GM13977 (cell line): ENCODE measurements at regions not wholly inside any gene's neighbourhood (a gene's known extent, or its start where the extent isn't known, plus 50 kb on each side); places are given as distances from the start of the nearest gene placed in this dataset.

Experiments used
- DNase-seq: peaks from one replicate; pipeline ENCODE4 v3.0.0; 2012; ENCODE audit warnings: low spot score
- in situ Hi-C: fragments of 300-500 bp; cut with MboI; formaldehyde crosslinking; loops from one replicate; pipeline ENCODE4 v1.12.0; 2022; ENCODE audit warnings: low sequenced_read_pairs, low pct_unique_long_range_greater_than_20kb, mixed read lengths, inconsistent platforms; ENCODE audit not compliant: unreplicated experiment
- TF ChIP-seq, protein P1 (sequence below): IDR thresholded peaks from 2 replicates; pipeline ENCODE4 v1.5.1; 2012; ENCODE audit warnings: mild to moderate bottlenecking, control low read depth; ENCODE audit not compliant: insufficient read depth; ENCODE audit errors: extremely low read depth, missing control alignments

DNA sequence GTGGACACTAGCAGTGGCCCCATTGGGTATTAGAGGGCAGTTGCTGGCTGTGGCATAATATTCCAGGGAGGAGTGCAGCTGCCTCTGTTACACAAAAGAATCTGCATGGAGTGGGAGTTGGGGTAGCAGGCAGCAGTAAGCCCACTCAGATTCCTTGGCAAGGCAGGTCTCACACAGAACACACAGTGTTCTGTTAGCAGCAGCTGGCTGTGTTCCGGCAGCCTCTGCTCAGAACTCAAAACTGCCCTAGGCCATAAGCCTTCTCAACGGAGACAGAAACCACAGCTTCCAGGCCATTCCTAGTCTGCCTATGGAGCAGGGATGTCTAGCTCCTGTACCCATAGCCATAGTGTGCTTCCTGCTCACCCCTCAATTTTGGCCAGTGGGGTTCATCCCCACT is 1085.4 kb downstream of the SLC6A15 start:
- TF ChIP-seq, protein P1, sequence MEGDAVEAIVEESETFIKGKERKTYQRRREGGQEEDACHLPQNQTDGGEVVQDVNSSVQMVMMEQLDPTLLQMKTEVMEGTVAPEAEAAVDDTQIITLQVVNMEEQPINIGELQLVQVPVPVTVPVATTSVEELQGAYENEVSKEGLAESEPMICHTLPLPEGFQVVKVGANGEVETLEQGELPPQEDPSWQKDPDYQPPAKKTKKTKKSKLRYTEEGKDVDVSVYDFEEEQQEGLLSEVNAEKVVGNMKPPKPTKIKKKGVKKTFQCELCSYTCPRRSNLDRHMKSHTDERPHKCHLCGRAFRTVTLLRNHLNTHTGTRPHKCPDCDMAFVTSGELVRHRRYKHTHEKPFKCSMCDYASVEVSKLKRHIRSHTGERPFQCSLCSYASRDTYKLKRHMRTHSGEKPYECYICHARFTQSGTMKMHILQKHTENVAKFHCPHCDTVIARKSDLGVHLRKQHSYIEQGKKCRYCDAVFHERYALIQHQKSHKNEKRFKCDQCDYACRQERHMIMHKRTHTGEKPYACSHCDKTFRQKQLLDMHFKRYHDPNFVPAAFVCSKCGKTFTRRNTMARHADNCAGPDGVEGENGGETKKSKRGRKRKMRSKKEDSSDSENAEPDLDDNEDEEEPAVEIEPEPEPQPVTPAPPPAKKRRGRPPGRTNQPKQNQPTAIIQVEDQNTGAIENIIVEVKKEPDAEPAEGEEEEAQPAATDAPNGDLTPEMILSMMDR, result no peak
- in situ Hi-C loops, result no loop called here

GRCh38 chr12:83826112-83826511 is 1086.5 kb downstream of the SLC6A15 start:
- TF ChIP-seq, protein P1, result peak; percentile 85
- in situ Hi-C loops, result no loop called here
- peak; percentile 22 for DNase-seq

More for the DNA sequence above, 1085.4 kb downstream of the SLC6A15 start:
- no peak for DNase-seq

DNA sequence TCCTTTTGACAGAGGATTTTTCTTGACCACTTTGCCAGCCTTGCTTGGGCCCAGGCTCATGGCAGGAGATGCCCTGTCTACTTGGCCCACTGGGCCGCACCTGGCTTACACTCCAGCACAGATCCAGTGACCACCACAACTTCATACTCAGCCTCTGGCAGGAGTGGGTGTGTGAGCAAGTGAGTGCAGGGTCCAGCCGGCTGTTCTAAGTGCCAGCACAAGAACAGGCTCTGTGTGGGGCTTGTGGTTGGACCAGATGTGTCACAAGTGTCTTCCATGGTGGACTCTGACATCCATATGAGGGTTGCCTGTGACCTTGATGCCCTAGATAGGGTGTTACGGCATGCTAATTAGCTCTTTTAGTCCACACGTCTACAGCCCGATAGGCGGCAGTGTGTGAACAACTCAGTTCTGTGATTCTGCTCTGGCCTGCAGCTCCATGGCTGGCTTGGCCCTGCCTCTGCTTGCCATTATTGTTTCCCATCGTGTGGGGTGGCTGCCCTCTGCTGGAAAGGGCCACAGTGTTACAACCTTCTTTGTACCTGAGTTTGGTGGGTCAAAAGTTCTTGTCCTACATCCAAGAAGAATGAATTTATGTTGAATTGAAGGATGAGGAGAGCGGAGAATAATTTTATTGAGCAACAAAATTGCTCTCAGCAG is 1089.1 kb downstream of the SLC6A15 start:
- peak; percentile 16 for DNase-seq
- TF ChIP-seq, protein P1, result peak; percentile 67
- in situ Hi-C loops, result loop anchor here (25.0 kb wide), 1 partner anchor 1136 kb away; the partner anchor contains the start of gene TMTC2

DNA sequence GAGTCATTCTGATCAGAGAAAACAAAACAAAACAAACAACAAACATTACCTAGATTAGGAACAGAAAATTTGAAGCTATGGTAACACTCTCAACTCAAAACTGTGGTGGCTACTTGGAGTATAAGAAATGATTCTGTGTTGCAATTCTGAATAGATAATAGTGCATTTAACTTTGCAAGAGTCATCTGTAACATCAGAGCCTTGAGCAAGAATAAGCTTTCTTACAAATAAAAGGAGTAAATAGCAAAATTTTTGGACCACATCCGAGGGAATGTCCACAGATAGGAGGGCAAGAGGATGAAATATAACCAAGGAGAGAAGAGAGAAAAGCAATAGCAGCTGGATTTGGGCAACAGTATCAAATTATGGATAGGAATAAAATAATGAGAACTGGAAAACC is 1090.6 kb downstream of the SLC6A15 start:
- no peak for DNase-seq
- TF ChIP-seq, protein P1, result no peak
- in situ Hi-C loops, result loop anchor here (25.0 kb wide), 1 partner anchor 1135 kb away; the partner anchor contains the start of gene TMTC2

DNA sequence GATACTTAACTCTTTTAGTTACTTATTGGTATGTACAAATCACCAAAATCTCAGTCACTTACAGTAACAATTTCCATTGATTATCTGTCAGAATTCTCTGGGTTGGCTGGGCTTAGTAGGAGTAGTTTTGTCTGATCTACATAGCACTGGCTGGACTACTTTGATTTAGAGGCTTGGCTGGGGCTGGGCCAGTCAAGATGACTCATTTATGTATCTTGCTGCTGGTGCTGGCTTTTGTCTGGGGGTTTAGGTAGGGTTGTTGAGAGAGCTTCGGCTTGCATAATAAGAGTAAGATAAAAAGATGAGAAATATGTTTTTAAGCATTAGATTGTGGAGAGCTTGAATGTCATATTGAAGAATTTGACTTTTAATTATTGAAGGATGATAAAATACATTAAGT is 1093.7 kb downstream of the SLC6A15 start:
- DNase-seq, result no peak
- TF ChIP-seq, protein P1, result no peak
- in situ Hi-C loops, result loop anchor here (25.0 kb wide), 1 partner anchor 1132 kb away; the partner anchor contains the start of gene TMTC2

GRCh38 chr12:83817730-83818129 is 1094.9 kb downstream of the SLC6A15 start:
- in situ Hi-C loops, result loop anchor here (25.0 kb wide), 1 partner anchor 1130 kb away; the partner anchor contains the start of gene TMTC2
- TF ChIP-seq, protein P1, result no peak
- DNase-seq, result no peak

DNA sequence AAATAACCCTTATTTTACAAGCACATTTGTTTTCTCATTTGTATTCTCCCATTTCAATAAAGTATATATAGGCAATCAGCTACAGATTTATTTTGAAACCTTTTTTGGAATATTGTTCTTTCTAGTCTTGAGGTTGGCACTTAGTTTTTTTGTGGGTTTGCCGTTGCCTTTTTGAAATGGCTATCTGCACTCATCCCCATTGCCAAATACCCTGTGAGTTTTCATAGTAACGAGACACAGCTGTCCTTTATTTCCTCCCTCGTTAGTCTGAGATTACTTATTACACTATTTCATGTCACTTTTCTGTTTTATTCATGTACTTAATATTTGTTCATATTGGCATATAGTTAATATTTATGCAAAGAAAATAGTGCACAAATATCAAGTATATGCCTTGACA is 1104.0 kb downstream of the SLC6A15 start:
- TF ChIP-seq, protein P1, result no peak
- DNase-seq, result no peak
- in situ Hi-C loops, result loop anchor here (25.0 kb wide), 1 partner anchor 1121 kb away; the partner anchor contains the start of gene TMTC2
